GM23338 (cell line): ENCODE measurements at regions not wholly inside any gene's neighbourhood (a gene's known extent, or its start where the extent isn't known, plus 50 kb on each side); places are given as distances from the start of the nearest gene placed in this dataset.

Experiments
- CTCF ChIP-seq, 2 experiments: fragments of 200-600 bp in 1 of 2; sonication (generic) in 1 of 2; conservative IDR thresholded peaks; 2 replicates each; pipeline versions ENCODE4 v1.5.1 to v1.6.1; 2016 to 2017; ENCODE audit warnings: antibody characterized with exemption in 2 of 2, low read depth in 2 of 2, mild to moderate bottlenecking in 2 of 2, moderate library complexity in 1 of 2
- ETS1 ChIP-seq: IDR thresholded peaks from 2 replicates; pipeline ENCODE4 v1.6.1; 2016; ENCODE audit warnings: antibody characterized with exemption
- EZH2 ChIP-seq: fragments of 200-600 bp; sonication (generic); IDR thresholded peaks from one replicate; pipeline ENCODE4 v1.8.0; 2017; ENCODE audit warnings: antibody characterized with exemption, mild to moderate bottlenecking, low read depth; ENCODE audit not compliant: unreplicated experiment
- EZH2phosphoT487 ChIP-seq: fragments of 200-600 bp; sonication (generic); IDR thresholded peaks from one replicate; pipeline ENCODE4 v1.8.1; 2018; ENCODE audit warnings: antibody characterized with exemption; ENCODE audit not compliant: unreplicated experiment
- POLR2AphosphoS5 ChIP-seq: IDR thresholded peaks from 2 replicates; pipeline ENCODE4 v1.6.1; 2016; ENCODE audit warnings: antibody characterized with exemption, low read depth
- ZNF114 ChIP-seq: fragments of 250-450 bp; sonication (Bioruptor Pico); IDR thresholded peaks from 2 replicates; pipeline ENCODE4 v1.5.0; 2020; ENCODE audit warnings: mild to moderate bottlenecking, moderate library complexity

- TF ChIP-seq CTCF (conservative IDR thresholded peaks at IDR 0.05; ENCODE audit: low read depth in 2 of 2), result no peak
- no peak for TF ChIP-seq EZH2phosphoT487
- no peak for TF ChIP-seq EZH2
- no peak for TF ChIP-seq ETS1
- TF ChIP-seq POLR2AphosphoS5, result no peak
- TF ChIP-seq ZNF114 (CRISPR knock-in tag), result no peak
These were observed 114.9 kb upstream of the PTPN1 start for GRCh38 chr20:50395251-50395729.
